Stimulated activated naive CD8-positive, alpha-beta T cell treated with anti-CD3 and anti-CD28 coated beads, Interleukin-15, amount 100 ng/mL, for 72 hours (primary cell): ENCODE measurements at regions not wholly inside any gene's neighbourhood (a gene's known extent, or its start where the extent isn't known, plus 50 kb on each side); places are given as distances from the start of the nearest gene placed in this dataset.

ENCODE experiments used
- ATAC-seq: fragments of 150-1000 bp; cut with Tn5 transposase; 2 replicates; pipeline ENCODE4 v1.10.0; 2021; ENCODE audit warnings: mild to moderate bottlenecking, moderate library complexity
- DNase-seq, 2 donors: peaks; one replicate each; pipeline ENCODE4 v3.0.0; 2021 to 2022
- H3K27ac Mint-ChIP-seq, 2 donors: one replicate each; pipeline ENCODE4 v1.8.0; 2022; ENCODE audit warnings: mild to moderate bottlenecking in 2 of 2, mixed read lengths in 2 of 2, moderate library complexity in 2 of 2
- H3K27me3 Mint-ChIP-seq: one replicate; pipeline ENCODE4 v1.8.0; 2022; ENCODE audit warnings: mixed read lengths
- H3K4me1 Mint-ChIP-seq: one replicate; pipeline ENCODE4 v1.8.0; 2022; ENCODE audit warnings: mild to moderate bottlenecking, mixed read lengths
- H3K4me3 Mint-ChIP-seq, 2 donors: one replicate each; pipeline ENCODE4 v1.8.0; 2022; ENCODE audit warnings: mild to moderate bottlenecking in 2 of 2, mixed read lengths in 2 of 2, moderate library complexity in 1 of 2
- H3K9me3 Mint-ChIP-seq, 2 donors: one replicate each; pipeline ENCODE4 v1.8.0; 2022; ENCODE audit warnings: mixed read lengths in 2 of 2

GRCh38 chr9:115263371-115264075 lies 145.6 kb upstream of the TNC start:
- Mint-ChIP-seq H3K27ac (no peak overlapping the region), H3K4me3 (no peak overlapping the region), H3K4me1 (no peaks in the 10 kb centered on the region), H3K9me3 (no peaks in the 10 kb centered on the region), H3K27me3 (no peaks in the 10 kb centered on the region)
- DNase-seq (no peak), ATAC-seq (no peak)

GRCh38 chr9:115264313-115264712 lies 146.4 kb upstream of the TNC start:
- H3K9me3 Mint-ChIP-seq, result no peaks in the 10 kb centered on the region
- H3K4me1 Mint-ChIP-seq, result no peaks in the 10 kb centered on the region
- H3K27me3 Mint-ChIP-seq, result no peaks in the 10 kb centered on the region
- no peak overlapping the region for H3K27ac Mint-ChIP-seq
- no peak for DNase-seq
- H3K4me3 Mint-ChIP-seq, result no peak overlapping the region
- ATAC-seq, result no peak

GRCh38 chr9:115267790-115268189 lies 149.8 kb upstream of the TNC start:
- Mint-ChIP-seq H3K27me3 (no peaks in the 10 kb centered on the region), H3K4me1 (no peaks in the 10 kb centered on the region), H3K4me3 (no peak overlapping the region)

GRCh38 chr9:115275753-115276152 lies 157.8 kb upstream of the TNC start:
- no peaks in the 10 kb centered on the region for H3K9me3 Mint-ChIP-seq
- H3K4me3 Mint-ChIP-seq, result no peak overlapping the region
- no peak for DNase-seq
- peaks cover 13% of the 10 kb centered on the region for H3K27me3 Mint-ChIP-seq
- H3K4me1 Mint-ChIP-seq, result no peaks in the 10 kb centered on the region
- ATAC-seq, result no peak
- H3K27ac Mint-ChIP-seq, result no peak overlapping the region

More at GRCh38 chr9:115267790-115268189, 149.8 kb upstream of the TNC start:
- ATAC-seq (no peak), DNase-seq (no peak)
- H3K27ac Mint-ChIP-seq, result no peak overlapping the region
- H3K9me3 Mint-ChIP-seq, result no peaks in the 10 kb centered on the region

GRCh38 chr9:115276621-115277020 lies 158.7 kb upstream of the TNC start:
- peaks cover 17% of the 10 kb centered on the region for H3K27me3 Mint-ChIP-seq
- no peak overlapping the region for H3K27ac Mint-ChIP-seq
- H3K4me1 Mint-ChIP-seq, result no peaks in the 10 kb centered on the region
- H3K9me3 Mint-ChIP-seq, result no peaks in the 10 kb centered on the region
- DNase-seq, result no peak
- H3K4me3 Mint-ChIP-seq, result no peak overlapping the region
- ATAC-seq, result no peak

- Mint-ChIP-seq H3K27me3 (peaks cover 24% of the 10 kb centered on the region), H3K4me1 (no peaks in the 10 kb centered on the region), H3K9me3 (no peaks in the 10 kb centered on the region), H3K27ac (no peak overlapping the region), H3K4me3 (no peak overlapping the region)
- DNase-seq, result no peak
- ATAC-seq, result no peak
Measured at GRCh38 chr9:115277301-115277700, 159.3 kb upstream of the TNC start.

GRCh38 chr9:115278326-115279035 lies 160.5 kb upstream of the TNC start:
- H3K9me3 Mint-ChIP-seq, result no peaks in the 10 kb centered on the region
- H3K27me3 Mint-ChIP-seq, result peaks cover 31% of the 10 kb centered on the region
- peak; percentile 66 for ATAC-seq

GRCh38 chr9:115283395-115283794 lies 165.4 kb upstream of the TNC start:
- Mint-ChIP-seq H3K4me1 (no peaks in the 10 kb centered on the region), H3K27ac (no peak overlapping the region), H3K27me3 (peaks cover 19% of the 10 kb centered on the region), H3K4me3 (no peak overlapping the region), H3K9me3 (no peaks in the 10 kb centered on the region)
- DNase-seq (no peak), ATAC-seq (no peak)

More at GRCh38 chr9:115278326-115279035, 160.5 kb upstream of the TNC start:
- no peak for DNase-seq
- Mint-ChIP-seq H3K4me1 (no peaks in the 10 kb centered on the region), H3K4me3 (no peak overlapping the region), H3K27ac (no peak overlapping the region)

GRCh38 chr9:115285836-115286235 lies 167.9 kb upstream of the TNC start:
- H3K9me3 Mint-ChIP-seq, result no peaks in the 10 kb centered on the region
- H3K27me3 Mint-ChIP-seq, result peaks cover 32% of the 10 kb centered on the region
- no peak overlapping the region for H3K27ac Mint-ChIP-seq
- H3K4me1 Mint-ChIP-seq, result no peaks in the 10 kb centered on the region
- DNase-seq (no peak), ATAC-seq (no peak)
- no peak overlapping the region for H3K4me3 Mint-ChIP-seq

GRCh38 chr9:115286411-115286810 lies 168.5 kb upstream of the TNC start:
- Mint-ChIP-seq H3K4me3 (no peak overlapping the region), H3K4me1 (no peaks in the 10 kb centered on the region), H3K9me3 (no peaks in the 10 kb centered on the region), H3K27me3 (peaks cover 32% of the 10 kb centered on the region), H3K27ac (no peak overlapping the region)
- DNase-seq (no peak), ATAC-seq (no peak)

GRCh38 chr9:115289757-115290208 lies 171.8 kb upstream of the TNC start:
- H3K27ac Mint-ChIP-seq, result no peak overlapping the region
- no peak for ATAC-seq
- no peak for DNase-seq

GRCh38 chr9:115291841-115292240 lies 173.9 kb upstream of the TNC start:
- H3K4me3 Mint-ChIP-seq, result no peak overlapping the region
- peaks cover 32% of the 10 kb centered on the region for H3K27me3 Mint-ChIP-seq
- no peak for DNase-seq
- no peak overlapping the region for H3K27ac Mint-ChIP-seq
- ATAC-seq, result no peak
- no peaks in the 10 kb centered on the region for H3K9me3 Mint-ChIP-seq
- no peaks in the 10 kb centered on the region for H3K4me1 Mint-ChIP-seq

More at GRCh38 chr9:115289757-115290208, 171.8 kb upstream of the TNC start:
- peaks cover 32% of the 10 kb centered on the region for H3K27me3 Mint-ChIP-seq
- H3K9me3 Mint-ChIP-seq, result no peaks in the 10 kb centered on the region
- no peak overlapping the region for H3K4me3 Mint-ChIP-seq
- H3K4me1 Mint-ChIP-seq, result no peaks in the 10 kb centered on the region

- Mint-ChIP-seq H3K4me3 (no peak overlapping the region), H3K27ac (no peak overlapping the region), H3K27me3 (peaks cover 32% of the 10 kb centered on the region), H3K9me3 (no peaks in the 10 kb centered on the region), H3K4me1 (no peaks in the 10 kb centered on the region)
- no peak for ATAC-seq
- DNase-seq, result no peak
Measured at GRCh38 chr9:115292584-115293279, 174.8 kb upstream of the TNC start.

GRCh38 chr9:115295734-115296133 lies 177.8 kb upstream of the TNC start:
- ATAC-seq (no peak), DNase-seq (no peak)
- H3K4me3 Mint-ChIP-seq, result no peak overlapping the region
- peaks cover 33% of the 10 kb centered on the region for H3K27me3 Mint-ChIP-seq
- H3K9me3 Mint-ChIP-seq, result peaks cover 0 to 4% of the 10 kb centered on the region in 2 donors
- no peak overlapping the region for H3K27ac Mint-ChIP-seq
- H3K4me1 Mint-ChIP-seq, result no peaks in the 10 kb centered on the region

GRCh38 chr9:115296831-115297565 lies 179.0 kb upstream of the TNC start:
- ATAC-seq (no peak), DNase-seq (no peak)
- Mint-ChIP-seq H3K4me3 (no peak overlapping the region), H3K27me3 (peaks cover 23% of the 10 kb centered on the region), H3K27ac (no peak overlapping the region), H3K4me1 (no peaks in the 10 kb centered on the region), H3K9me3 (peaks cover 0 to 4% of the 10 kb centered on the region in 2 donors)
